ENCODE measurements at regions not wholly inside any gene's neighbourhood (a gene's known extent, or its start where the extent isn't known, plus 50 kb on each side); places are given as distances from the start of the nearest gene placed in this dataset.

DNA sequence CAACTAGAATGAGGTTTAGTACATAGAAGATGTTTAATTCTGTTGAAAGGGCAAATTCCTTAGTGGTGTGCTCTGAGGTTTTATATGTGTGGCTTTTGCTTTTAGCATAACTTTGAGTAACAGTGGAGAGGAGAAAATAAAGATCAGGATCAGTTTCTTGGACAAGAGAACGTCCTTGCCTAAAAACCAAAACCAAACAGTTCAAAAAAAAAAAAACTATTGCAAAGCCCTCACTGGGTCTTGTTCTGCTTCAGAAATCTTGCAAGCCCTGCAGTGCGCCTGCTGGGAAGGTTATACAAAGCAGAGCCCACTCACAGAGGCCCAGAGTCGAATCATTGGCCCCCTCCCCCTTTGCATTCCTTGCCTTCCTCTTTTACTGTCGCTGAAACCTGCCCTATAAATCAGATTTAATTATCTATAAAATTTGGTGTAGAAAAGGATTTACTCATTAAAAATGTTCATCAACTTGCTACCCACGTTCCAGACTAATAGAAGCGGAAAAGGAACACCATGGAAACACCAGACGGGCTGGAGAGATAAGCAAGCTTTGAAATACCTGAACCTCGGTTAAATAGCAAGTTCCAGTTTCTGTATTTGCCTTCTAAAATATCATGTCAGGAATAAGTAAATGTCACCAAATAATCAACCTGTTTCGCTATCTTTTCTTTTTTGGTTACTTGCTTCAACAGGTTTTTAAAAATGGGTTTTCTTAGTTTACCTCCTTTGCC, 201.6 kb upstream of the PTBP2 start:
- no peak for DNase-seq
- ATAC-seq (ENCODE audit: low FRiP score in 2 of 2), result no peak
- no peak overlapping the region for H3K4me3 ChIP-seq
- H3K4me1 ChIP-seq, result no peaks in the 10 kb centered on the region
- no peaks in the 10 kb centered on the region for H3K36me3 ChIP-seq
- TF ChIP-seq POLR2A (IDR thresholded peaks at IDR 0.05) (no peak), EP300 (IDR thresholded peaks at IDR 0.05) (no peak), POLR2AphosphoS5 (IDR thresholded peaks at IDR 0.05) (no peak)
- TF ChIP-seq, protein P1, sequence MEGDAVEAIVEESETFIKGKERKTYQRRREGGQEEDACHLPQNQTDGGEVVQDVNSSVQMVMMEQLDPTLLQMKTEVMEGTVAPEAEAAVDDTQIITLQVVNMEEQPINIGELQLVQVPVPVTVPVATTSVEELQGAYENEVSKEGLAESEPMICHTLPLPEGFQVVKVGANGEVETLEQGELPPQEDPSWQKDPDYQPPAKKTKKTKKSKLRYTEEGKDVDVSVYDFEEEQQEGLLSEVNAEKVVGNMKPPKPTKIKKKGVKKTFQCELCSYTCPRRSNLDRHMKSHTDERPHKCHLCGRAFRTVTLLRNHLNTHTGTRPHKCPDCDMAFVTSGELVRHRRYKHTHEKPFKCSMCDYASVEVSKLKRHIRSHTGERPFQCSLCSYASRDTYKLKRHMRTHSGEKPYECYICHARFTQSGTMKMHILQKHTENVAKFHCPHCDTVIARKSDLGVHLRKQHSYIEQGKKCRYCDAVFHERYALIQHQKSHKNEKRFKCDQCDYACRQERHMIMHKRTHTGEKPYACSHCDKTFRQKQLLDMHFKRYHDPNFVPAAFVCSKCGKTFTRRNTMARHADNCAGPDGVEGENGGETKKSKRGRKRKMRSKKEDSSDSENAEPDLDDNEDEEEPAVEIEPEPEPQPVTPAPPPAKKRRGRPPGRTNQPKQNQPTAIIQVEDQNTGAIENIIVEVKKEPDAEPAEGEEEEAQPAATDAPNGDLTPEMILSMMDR (IDR thresholded peaks at IDR 0.05), result no peak
- no peak overlapping the region for H3K27ac ChIP-seq
- 43% methylated on average over 9 of the region's 9 CpGs for WGBS, 2 donors
- no peaks in the 10 kb centered on the region for H3K27me3 ChIP-seq
- no peaks in the 10 kb centered on the region for H3K9me3 ChIP-seq

- Histone ChIP-seq H3K27me3 (no peaks in the 10 kb centered on the region), H3K4me3 (no peak overlapping the region), H3K36me3 (no peaks in the 10 kb centered on the region), H3K27ac (no peak overlapping the region), H3K9me3 (no peaks in the 10 kb centered on the region), H3K4me1 (no peaks in the 10 kb centered on the region)
- 22 to 28% methylated on average over 3 of the region's 3 CpGs for WGBS, 2 donors
- ATAC-seq (ENCODE audit: low FRiP score in 2 of 2) (peak in 1 of 2 donors; percentile 69), DNase-seq (no peak)
- TF ChIP-seq, protein P1 (IDR thresholded peaks at IDR 0.05), result no peak
- TF ChIP-seq POLR2A (IDR thresholded peaks at IDR 0.05), result no peak
- TF ChIP-seq POLR2AphosphoS5 (IDR thresholded peaks at IDR 0.05), result no peak
- TF ChIP-seq EP300 (IDR thresholded peaks at IDR 0.05), result no peak
Observed at GRCh38 chr1:96520579-96520947, 201.0 kb upstream of the PTBP2 start.

- Histone ChIP-seq H3K36me3 (no peaks in the 10 kb centered on the region), H3K9me3 (no peaks in the 10 kb centered on the region), H3K4me1 (no peaks in the 10 kb centered on the region), H3K27me3 (no peaks in the 10 kb centered on the region), H3K27ac (no peak overlapping the region), H3K4me3 (no peak overlapping the region)
- TF ChIP-seq, protein P1 (IDR thresholded peaks at IDR 0.05), result no peak
- TF ChIP-seq EP300 (IDR thresholded peaks at IDR 0.05) (no peak), POLR2AphosphoS5 (IDR thresholded peaks at IDR 0.05) (no peak), POLR2A (IDR thresholded peaks at IDR 0.05) (no peak)
- WGBS, 2 donors, result 54 to 55% methylated on average over 6 of the region's 6 CpGs
- no peak for ATAC-seq (ENCODE audit: low FRiP score in 2 of 2)
- DNase-seq, result no peak
Observed at GRCh38 chr1:96521010-96521409, 200.6 kb upstream of the PTBP2 start.

DNA sequence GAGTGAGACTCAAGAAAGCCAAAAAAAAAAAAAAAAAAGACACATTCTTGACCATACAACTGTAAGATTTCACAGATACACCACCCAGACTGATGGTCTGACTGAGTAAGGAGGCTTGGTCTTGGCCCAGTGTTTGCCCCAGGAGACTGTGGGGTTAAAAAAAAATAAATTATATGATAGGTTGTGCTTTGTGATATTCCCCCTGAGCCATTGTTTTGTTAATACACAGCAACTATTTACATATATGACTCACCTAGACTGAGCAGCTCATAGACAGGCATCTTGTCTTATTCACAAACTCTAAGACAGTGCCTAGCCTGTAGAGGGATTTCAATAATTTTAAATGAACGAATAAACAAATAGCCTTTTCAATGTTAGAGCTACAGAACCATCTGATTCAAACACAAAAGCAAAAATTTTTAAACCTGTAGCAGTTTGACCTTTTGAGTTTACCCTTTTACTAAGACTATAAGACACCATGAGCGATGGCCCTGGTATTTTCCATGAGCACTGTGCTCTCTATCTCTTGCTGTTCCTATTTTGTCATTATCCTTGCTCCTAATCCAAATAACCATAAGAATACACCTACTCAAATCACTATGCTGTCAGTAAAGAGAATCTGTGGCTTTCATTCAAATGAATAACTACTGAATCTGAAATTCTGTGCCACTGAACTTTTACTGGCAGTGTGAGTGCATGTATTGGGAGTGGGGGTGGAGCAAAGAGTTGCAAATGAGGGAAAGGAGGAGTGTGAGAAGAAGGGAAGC, 199.4 kb upstream of the PTBP2 start:
- DNase-seq (no peak), ATAC-seq (ENCODE audit: low FRiP score in 2 of 2) (no peak)
- H3K4me1 ChIP-seq, result no peaks in the 10 kb centered on the region
- 84 to 86% methylated on average over 2 of the region's 2 CpGs for WGBS, 2 donors
- no peaks in the 10 kb centered on the region for H3K9me3 ChIP-seq
- H3K27me3 ChIP-seq, result no peaks in the 10 kb centered on the region
- H3K36me3 ChIP-seq, result no peaks in the 10 kb centered on the region
- TF ChIP-seq, protein P1 (IDR thresholded peaks at IDR 0.05), result no peak
- no peak for TF ChIP-seq EP300 (IDR thresholded peaks at IDR 0.05)
- TF ChIP-seq POLR2AphosphoS5 (IDR thresholded peaks at IDR 0.05), result no peak
- TF ChIP-seq POLR2A (IDR thresholded peaks at IDR 0.05), result no peak
- no peak overlapping the region for H3K4me3 ChIP-seq
- no peak overlapping the region for H3K27ac ChIP-seq

Data from upper lobe of left lung (tissue), 6 donors.